H1 (cell line): ENCODE measurements at regions not wholly inside any gene's neighbourhood (a gene's known extent, or its start where the extent isn't known, plus 50 kb on each side); places are given as distances from the start of the nearest gene placed in this dataset.

ENCODE experiments used
- NANOG ChIP-seq: IDR thresholded peaks from 2 replicates; pipeline ENCODE4 v1.6.1; 2011; ENCODE audit warnings: low read length, low read depth, mild to moderate bottlenecking, inconsistent platforms; ENCODE audit not compliant: insufficient read depth, poor library complexity, severe bottlenecking
- RAD21 ChIP-seq, 2 experiments: IDR thresholded peaks in 1 of 2; conservative IDR thresholded peaks in 1 of 2; 2 replicates each; pipeline ENCODE4 v1.6.1; 2011; ENCODE audit warnings: low read depth in 2 of 2, low read length in 2 of 2, improper control_type of control experiment in 1 of 2, inconsistent platforms in 1 of 2, mild to moderate bottlenecking in 1 of 2, moderate library complexity in 1 of 2
- SP4 ChIP-seq: IDR thresholded peaks from 2 replicates; pipeline ENCODE4 v1.6.1; 2012; ENCODE audit warnings: low read length, inconsistent platforms

- TF ChIP-seq NANOG (no peak), RAD21 (IDR thresholded peaks at IDR 0.05 in 1 of 2, conservative IDR thresholded peaks at IDR 0.05 in 1 of 2; ENCODE audit: low read depth in 2 of 2, low read length in 2 of 2) (no peak), SP4 (no peak)
These were observed 293.8 kb downstream of the MEX3B start (continued) for GRCh38 chr15:81751816-81752545.
